GM12864 (cell line): ENCODE measurements at regions not wholly inside any gene's neighbourhood (a gene's known extent, or its start where the extent isn't known, plus 50 kb on each side); places are given as distances from the start of the nearest gene placed in this dataset.

Experiments used
- DNase-seq: peaks from one replicate; pipeline ENCODE4 v3.0.0-alpha.2; 2011; ENCODE audit warnings: low read depth
- H3K4me3 ChIP-seq: 2 replicates; pipeline ENCODE4 v1.5.1; 2011; ENCODE audit warnings: mild to moderate bottlenecking, low read depth, low read length, control low read depth
- CTCF ChIP-seq: IDR thresholded peaks from 2 replicates; pipeline ENCODE4 v1.5.1; 2011; ENCODE audit warnings: low read depth, mild to moderate bottlenecking, moderate library complexity, low read length, control low read depth, inconsistent platforms; ENCODE audit errors: missing control alignments

- no peak for TF ChIP-seq CTCF
- no peak overlapping the region for H3K4me3 ChIP-seq
- DNase-seq: no peak
Measured at GRCh38 chr7:124444696-124445480, 320.7 kb downstream of the GPR37 start.

GRCh38 chr7:124443762-124444161, 321.8 kb downstream of the GPR37 start:
- H3K4me3 ChIP-seq: no peak overlapping the region
- TF ChIP-seq CTCF: no peak
- no peak for DNase-seq

- DNase-seq: no peak
- TF ChIP-seq CTCF: no peak
- H3K4me3 ChIP-seq: no peak overlapping the region
Measured at GRCh38 chr7:124440081-124440480, 325.5 kb downstream of the GPR37 start.

GRCh38 chr7:124432009-124432578, 333.5 kb downstream of the GPR37 start:
- DNase-seq: no peak

DNA sequence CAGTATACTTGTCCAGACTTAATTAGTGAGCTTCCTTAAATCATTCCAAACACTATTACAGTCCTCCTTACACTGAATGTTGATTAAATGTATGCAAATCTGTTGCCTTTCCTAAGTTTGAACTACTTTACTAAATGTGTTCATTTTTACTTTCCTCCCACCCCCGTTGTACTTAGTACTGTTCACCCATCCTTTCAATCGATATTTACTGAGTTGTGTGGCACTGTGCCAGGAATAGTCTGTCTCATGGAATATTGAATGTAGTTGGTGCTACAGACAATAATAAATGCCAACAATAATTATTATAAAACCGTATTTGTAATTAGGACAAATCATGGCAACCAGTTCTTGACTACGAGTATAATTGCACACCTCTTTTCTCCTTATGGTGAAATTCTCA, 335.7 kb downstream of the GPR37 start:
- H3K4me3 ChIP-seq: no peak overlapping the region
- no peak for TF ChIP-seq CTCF
- no peak for DNase-seq

More at GRCh38 chr7:124432009-124432578, 333.5 kb downstream of the GPR37 start:
- H3K4me3 ChIP-seq: no peak overlapping the region
- TF ChIP-seq CTCF: no peak

GRCh38 chr7:124428781-124429180, 336.8 kb downstream of the GPR37 start:
- H3K4me3 ChIP-seq: no peak overlapping the region
- no peak for TF ChIP-seq CTCF
- DNase-seq: no peak

DNA sequence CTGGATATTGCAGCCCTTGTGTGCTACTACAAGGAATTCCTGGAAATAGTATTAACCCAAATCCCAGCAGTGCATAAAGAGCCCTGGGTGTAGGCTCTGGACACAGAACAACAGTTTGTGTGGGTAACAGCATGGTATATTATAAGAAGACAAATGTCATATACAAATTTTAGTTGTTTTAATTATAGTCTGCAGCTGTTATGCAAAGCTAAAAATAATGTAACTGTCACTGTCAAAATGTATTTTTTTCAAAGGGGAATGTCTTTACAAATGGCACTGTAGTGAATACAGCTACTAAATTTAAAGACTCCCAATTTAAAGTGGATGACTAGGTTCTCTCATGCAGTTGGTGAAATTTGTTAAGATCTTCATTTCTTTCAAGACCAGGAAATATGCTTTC, 339.0 kb downstream of the GPR37 start:
- DNase-seq: no peak
- H3K4me3 ChIP-seq: no peak overlapping the region
- no peak for TF ChIP-seq CTCF
